ENCODE measurements at regions not wholly inside any gene's neighbourhood (a gene's known extent, or its start where the extent isn't known, plus 50 kb on each side); places are given as distances from the start of the nearest gene placed in this dataset.
"Not testable (repeated sequence)": the region's sequence is repeated elsewhere in the genome, so short reads cannot be mapped to it uniquely, and the experiment has no call there.

- no peak overlapping the region for H3K9ac ChIP-seq (ENCODE audit: low read depth, low read length)
- H3K4me1 ChIP-seq (ENCODE audit: control insufficient read depth, insufficient read depth, low read length): no peaks in the 10 kb centered on the region
- no peaks in the 10 kb centered on the region for H3K27me3 ChIP-seq (ENCODE audit: control insufficient read depth, insufficient read depth, low read length)
- no peak overlapping the region for H3K27ac ChIP-seq (ENCODE audit: low read depth, low read length)
- no peaks in the 10 kb centered on the region for H3K9me3 ChIP-seq (ENCODE audit: control insufficient read depth, insufficient read depth, low read length)
- H3K36me3 ChIP-seq (ENCODE audit: control insufficient read depth, insufficient read depth, low read length): no peaks in the 10 kb centered on the region
- H3K4me3 ChIP-seq (ENCODE audit: low read depth, low read length): no peak overlapping the region
Observed at GRCh38 chr6:153373869-153374268, 242.8 kb upstream of the RGS17 start.

DNA sequence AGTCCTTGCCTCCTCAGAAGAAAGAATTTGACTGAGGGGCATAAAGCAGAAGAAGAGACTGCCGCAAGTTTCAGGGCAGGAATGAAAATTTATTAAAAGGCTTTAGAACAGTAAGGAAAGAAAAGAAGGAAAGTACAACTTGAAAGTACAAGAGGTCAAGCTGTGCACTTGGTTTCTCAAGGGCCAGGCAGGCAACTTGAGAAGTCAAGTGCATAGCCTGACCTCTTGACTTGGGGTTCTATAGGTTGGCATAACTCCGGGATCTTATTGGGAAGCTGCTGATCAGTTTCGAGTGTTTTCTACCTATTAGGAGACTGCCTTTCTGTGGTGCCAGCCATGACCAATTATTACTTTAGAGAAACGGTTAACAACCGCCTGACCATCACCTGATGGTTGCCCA is 237.0 kb upstream of the RGS17 start:
- Histone ChIP-seq H3K27me3 (ENCODE audit: control insufficient read depth, insufficient read depth, low read length) (no peaks in the 10 kb centered on the region), H3K27ac (ENCODE audit: low read depth, low read length) (no peak overlapping the region), H3K36me3 (ENCODE audit: control insufficient read depth, insufficient read depth, low read length) (no peaks in the 10 kb centered on the region), H3K4me1 (ENCODE audit: control insufficient read depth, insufficient read depth, low read length) (no peaks in the 10 kb centered on the region), H3K9me3 (ENCODE audit: control insufficient read depth, insufficient read depth, low read length) (no peaks in the 10 kb centered on the region), H3K9ac (ENCODE audit: low read depth, low read length) (no peak overlapping the region), H3K4me3 (ENCODE audit: low read depth, low read length) (no peak overlapping the region)

GRCh38 chr6:153367021-153367420 is 235.9 kb upstream of the RGS17 start:
- Histone ChIP-seq H3K27ac (ENCODE audit: low read depth, low read length) (no peak overlapping the region), H3K36me3 (ENCODE audit: control insufficient read depth, insufficient read depth, low read length) (no peaks in the 10 kb centered on the region), H3K9me3 (ENCODE audit: control insufficient read depth, insufficient read depth, low read length) (no peaks in the 10 kb centered on the region), H3K4me1 (ENCODE audit: control insufficient read depth, insufficient read depth, low read length) (no peaks in the 10 kb centered on the region), H3K27me3 (ENCODE audit: control insufficient read depth, insufficient read depth, low read length) (no peaks in the 10 kb centered on the region), H3K4me3 (ENCODE audit: low read depth, low read length) (no peak overlapping the region), H3K9ac (ENCODE audit: low read depth, low read length) (no peak overlapping the region)

GRCh38 chr6:153357391-153357790 is 226.3 kb upstream of the RGS17 start:
- no peaks in the 10 kb centered on the region for H3K4me1 ChIP-seq (ENCODE audit: control insufficient read depth, insufficient read depth, low read length)
- H3K27me3 ChIP-seq (ENCODE audit: control insufficient read depth, insufficient read depth, low read length): no peaks in the 10 kb centered on the region
- no peaks in the 10 kb centered on the region for H3K36me3 ChIP-seq (ENCODE audit: control insufficient read depth, insufficient read depth, low read length)
- no peak overlapping the region for H3K4me3 ChIP-seq (ENCODE audit: low read depth, low read length)
- H3K9ac ChIP-seq (ENCODE audit: low read depth, low read length): no peak overlapping the region
- peaks cover 15% of the 10 kb centered on the region for H3K9me3 ChIP-seq (ENCODE audit: control insufficient read depth, insufficient read depth, low read length)
- H3K27ac ChIP-seq (ENCODE audit: low read depth, low read length): no peak overlapping the region

- Histone ChIP-seq H3K36me3 (ENCODE audit: control insufficient read depth, insufficient read depth, low read length) (no peaks in the 10 kb centered on the region), H3K9ac (ENCODE audit: low read depth, low read length) (no peak overlapping the region), H3K4me1 (ENCODE audit: control insufficient read depth, insufficient read depth, low read length) (0 out of 2 replicates have a peak, but pooled peaks cover 3% of the 10 kb centered on the region), H3K9me3 (ENCODE audit: control insufficient read depth, insufficient read depth, low read length) (no peaks in the 10 kb centered on the region), H3K27ac (ENCODE audit: low read depth, low read length) (no peak overlapping the region), H3K4me3 (ENCODE audit: low read depth, low read length) (no peak overlapping the region), H3K27me3 (ENCODE audit: control insufficient read depth, insufficient read depth, low read length) (no peaks in the 10 kb centered on the region)
Observed at GRCh38 chr6:153340568-153340967, 209.5 kb upstream of the RGS17 start.

DNA sequence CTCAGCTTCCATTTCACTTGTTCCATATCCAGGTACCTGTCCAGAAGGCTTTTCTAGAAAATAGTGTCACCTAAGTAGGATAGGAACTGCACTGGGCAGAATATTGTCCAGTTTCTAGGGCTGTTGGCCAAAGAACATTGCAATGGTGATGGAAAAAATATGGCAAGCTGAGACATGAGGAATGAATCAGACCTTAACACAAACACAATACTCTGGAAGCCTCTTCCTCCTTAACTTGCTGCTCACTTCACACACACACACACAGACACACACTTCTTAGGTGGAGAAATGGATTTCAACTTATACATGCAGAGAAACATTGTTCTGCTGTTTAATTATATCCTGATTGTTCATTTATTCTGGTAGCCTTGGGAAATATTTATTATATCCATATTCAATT is 203.0 kb upstream of the RGS17 start:
- no peaks in the 10 kb centered on the region for H3K9me3 ChIP-seq (ENCODE audit: control insufficient read depth, insufficient read depth, low read length)
- H3K4me3 ChIP-seq (ENCODE audit: low read depth, low read length): no peak overlapping the region
- no peaks in the 10 kb centered on the region for H3K27me3 ChIP-seq (ENCODE audit: control insufficient read depth, insufficient read depth, low read length)
- no peaks in the 10 kb centered on the region for H3K36me3 ChIP-seq (ENCODE audit: control insufficient read depth, insufficient read depth, low read length)
- H3K4me1 ChIP-seq (ENCODE audit: control insufficient read depth, insufficient read depth, low read length): no peaks in the 10 kb centered on the region
- H3K27ac ChIP-seq (ENCODE audit: low read depth, low read length): no peak overlapping the region
- H3K9ac ChIP-seq (ENCODE audit: low read depth, low read length): no peak overlapping the region

- H3K9me3 ChIP-seq (ENCODE audit: control insufficient read depth, insufficient read depth, low read length); H3K9ac ChIP-seq (ENCODE audit: low read depth, low read length); H3K36me3 ChIP-seq (ENCODE audit: control insufficient read depth, insufficient read depth, low read length); H3K4me1 ChIP-seq (ENCODE audit: control insufficient read depth, insufficient read depth, low read length); H3K27me3 ChIP-seq (ENCODE audit: control insufficient read depth, insufficient read depth, low read length); H3K4me3 ChIP-seq (ENCODE audit: low read depth, low read length); H3K27ac ChIP-seq (ENCODE audit: low read depth, low read length): not testable (repeated sequence)
Observed at GRCh38 chr6:153331221-153331620, 200.1 kb upstream of the RGS17 start.

GRCh38 chr6:153328194-153328593 is 197.1 kb upstream of the RGS17 start:
- no peaks in the 10 kb centered on the region for H3K36me3 ChIP-seq (ENCODE audit: control insufficient read depth, insufficient read depth, low read length)
- H3K4me3 ChIP-seq (ENCODE audit: low read depth, low read length): no peak overlapping the region
- no peaks in the 10 kb centered on the region for H3K9me3 ChIP-seq (ENCODE audit: control insufficient read depth, insufficient read depth, low read length)
- no peak overlapping the region for H3K9ac ChIP-seq (ENCODE audit: low read depth, low read length)
- H3K27ac ChIP-seq (ENCODE audit: low read depth, low read length): no peak overlapping the region
- H3K27me3 ChIP-seq (ENCODE audit: control insufficient read depth, insufficient read depth, low read length): no peaks in the 10 kb centered on the region
- H3K4me1 ChIP-seq (ENCODE audit: control insufficient read depth, insufficient read depth, low read length): no peaks in the 10 kb centered on the region

GRCh38 chr6:153325661-153326060 is 194.6 kb upstream of the RGS17 start:
- Histone ChIP-seq H3K9ac (ENCODE audit: low read depth, low read length) (no peak overlapping the region), H3K36me3 (ENCODE audit: control insufficient read depth, insufficient read depth, low read length) (no peaks in the 10 kb centered on the region), H3K27ac (ENCODE audit: low read depth, low read length) (no peak overlapping the region), H3K4me1 (ENCODE audit: control insufficient read depth, insufficient read depth, low read length) (no peaks in the 10 kb centered on the region), H3K27me3 (ENCODE audit: control insufficient read depth, insufficient read depth, low read length) (no peaks in the 10 kb centered on the region), H3K9me3 (ENCODE audit: control insufficient read depth, insufficient read depth, low read length) (no peaks in the 10 kb centered on the region), H3K4me3 (ENCODE audit: low read depth, low read length) (no peak overlapping the region)

GRCh38 chr6:153312634-153313033 is 181.6 kb upstream of the RGS17 start:
- H3K36me3 ChIP-seq (ENCODE audit: control insufficient read depth, insufficient read depth, low read length): no peaks in the 10 kb centered on the region
- H3K9me3 ChIP-seq (ENCODE audit: control insufficient read depth, insufficient read depth, low read length): no peaks in the 10 kb centered on the region
- H3K4me3 ChIP-seq (ENCODE audit: low read depth, low read length): no peak overlapping the region
- H3K9ac ChIP-seq (ENCODE audit: low read depth, low read length): no peak overlapping the region
- H3K27ac ChIP-seq (ENCODE audit: low read depth, low read length): no peak overlapping the region
- no peaks in the 10 kb centered on the region; the same call in 1 of the 2 replicates for H3K4me1 ChIP-seq (ENCODE audit: control insufficient read depth, insufficient read depth, low read length)
- H3K27me3 ChIP-seq (ENCODE audit: control insufficient read depth, insufficient read depth, low read length): no peaks in the 10 kb centered on the region

DNA sequence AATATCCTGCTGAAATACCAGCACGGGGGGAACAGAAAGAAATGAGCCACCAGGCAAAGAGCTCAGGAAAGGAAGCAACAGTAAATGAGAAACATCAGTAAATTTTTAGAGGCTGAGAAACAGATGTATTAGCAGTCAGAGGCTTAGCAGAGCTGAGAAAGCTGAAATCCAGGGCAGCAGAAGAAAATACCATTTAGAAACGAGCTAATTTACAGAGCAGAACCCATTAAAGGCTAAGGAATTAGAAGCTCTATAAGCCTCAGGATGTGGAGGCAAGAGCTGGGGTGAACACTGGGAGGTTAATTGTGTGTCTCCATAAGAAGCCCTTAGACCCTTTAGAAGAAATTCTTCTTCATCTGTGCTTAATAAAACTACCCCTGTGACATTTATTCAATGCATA is 178.6 kb upstream of the RGS17 start:
- H3K4me1 ChIP-seq (ENCODE audit: control insufficient read depth, insufficient read depth, low read length): no peaks in the 10 kb centered on the region; the same call in 1 of the 2 replicates
- H3K27ac ChIP-seq (ENCODE audit: low read depth, low read length): no peak overlapping the region

GRCh38 chr6:153302133-153302532 is 171.1 kb upstream of the RGS17 start:
- Histone ChIP-seq H3K27me3 (ENCODE audit: control insufficient read depth, insufficient read depth, low read length) (no peaks in the 10 kb centered on the region), H3K4me1 (ENCODE audit: control insufficient read depth, insufficient read depth, low read length) (no peaks in the 10 kb centered on the region), H3K9me3 (ENCODE audit: control insufficient read depth, insufficient read depth, low read length) (no peaks in the 10 kb centered on the region), H3K9ac (ENCODE audit: low read depth, low read length) (no peak overlapping the region), H3K36me3 (ENCODE audit: control insufficient read depth, insufficient read depth, low read length) (no peaks in the 10 kb centered on the region), H3K4me3 (ENCODE audit: low read depth, low read length) (no peak overlapping the region), H3K27ac (ENCODE audit: low read depth, low read length) (no peak overlapping the region)

More for the DNA sequence above, 178.6 kb upstream of the RGS17 start:
- H3K36me3 ChIP-seq (ENCODE audit: control insufficient read depth, insufficient read depth, low read length): no peaks in the 10 kb centered on the region
- no peak overlapping the region for H3K4me3 ChIP-seq (ENCODE audit: low read depth, low read length)
- no peak overlapping the region for H3K9ac ChIP-seq (ENCODE audit: low read depth, low read length)
- no peaks in the 10 kb centered on the region for H3K27me3 ChIP-seq (ENCODE audit: control insufficient read depth, insufficient read depth, low read length)
- no peaks in the 10 kb centered on the region for H3K9me3 ChIP-seq (ENCODE audit: control insufficient read depth, insufficient read depth, low read length)
